ENCODE measurements at regions not wholly inside any gene's neighbourhood (a gene's known extent, or its start where the extent isn't known, plus 50 kb on each side); places are given as distances from the start of the nearest gene placed in this dataset.

DNA sequence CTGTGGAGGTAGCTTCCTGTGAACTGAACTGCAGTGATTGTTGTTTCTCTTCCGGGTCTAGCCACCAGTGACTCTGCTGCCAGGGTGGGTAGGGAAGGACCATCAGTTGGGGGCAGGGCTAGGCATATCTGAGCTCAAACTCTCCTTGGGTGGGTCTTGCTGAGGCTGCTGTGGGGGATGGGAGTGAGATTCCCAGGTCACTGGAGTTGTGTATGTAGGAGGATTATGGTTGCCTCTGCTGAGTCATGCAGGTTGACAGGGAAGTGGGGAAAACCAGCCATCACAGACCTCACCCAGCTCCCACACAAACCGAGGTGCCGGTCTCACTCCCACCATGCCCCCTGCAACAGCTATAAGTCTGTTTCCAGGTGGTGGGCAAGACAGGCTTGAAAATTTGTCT, 1937.8 kb downstream of the PCDH7 start:
- H3K4me1 ChIP-seq (ENCODE audit: low read depth): no peaks in the 10 kb centered on the region
- DNase-seq (ENCODE audit: low read depth in 1 of 2, low spot score in 1 of 2): no peak
- TF ChIP-seq CTCF (IDR thresholded peaks at IDR 0.05; ENCODE audit: low read depth, low read length): no peak
- H3K36me3 ChIP-seq: no peaks in the 10 kb centered on the region
- no peak overlapping the region for H3K27ac ChIP-seq
- H3K9me3 ChIP-seq (ENCODE audit: low read depth): no peaks in the 10 kb centered on the region
- H3K27me3 ChIP-seq: no peaks in the 10 kb centered on the region
- no peak overlapping the region for H3K4me3 ChIP-seq

GRCh38 chr4:32661229-32661628, 1941.1 kb downstream of the PCDH7 start:
- Histone ChIP-seq H3K9me3 (ENCODE audit: low read depth) (no peaks in the 10 kb centered on the region), H3K4me3 (no peak overlapping the region), H3K36me3 (no peaks in the 10 kb centered on the region), H3K27ac (no peak overlapping the region), H3K27me3 (no peaks in the 10 kb centered on the region), H3K4me1 (ENCODE audit: low read depth) (no peaks in the 10 kb centered on the region)
- DNase-seq (ENCODE audit: low read depth in 1 of 2, low spot score in 1 of 2): no peak
- TF ChIP-seq CTCF (IDR thresholded peaks at IDR 0.05; ENCODE audit: low read depth, low read length): no peak

GRCh38 chr4:32662803-32663202, 1942.6 kb downstream of the PCDH7 start:
- H3K4me3 ChIP-seq: no peak overlapping the region
- H3K4me1 ChIP-seq (ENCODE audit: low read depth): no peaks in the 10 kb centered on the region
- H3K27me3 ChIP-seq: no peaks in the 10 kb centered on the region
- no peaks in the 10 kb centered on the region for H3K9me3 ChIP-seq (ENCODE audit: low read depth)
- no peaks in the 10 kb centered on the region for H3K36me3 ChIP-seq
- no peak overlapping the region for H3K27ac ChIP-seq
- no peak for TF ChIP-seq CTCF (IDR thresholded peaks at IDR 0.05; ENCODE audit: low read depth, low read length)
- no peak for DNase-seq (ENCODE audit: low read depth in 1 of 2, low spot score in 1 of 2)

- Histone ChIP-seq H3K27me3 (no peaks in the 10 kb centered on the region), H3K4me3 (no peak overlapping the region), H3K9me3 (ENCODE audit: low read depth) (no peaks in the 10 kb centered on the region), H3K36me3 (no peaks in the 10 kb centered on the region), H3K27ac (no peak overlapping the region), H3K4me1 (ENCODE audit: low read depth) (no peaks in the 10 kb centered on the region)
- no peak for DNase-seq (ENCODE audit: low read depth in 1 of 2, low spot score in 1 of 2)
- no peak for TF ChIP-seq CTCF (IDR thresholded peaks at IDR 0.05; ENCODE audit: low read depth, low read length)
These were observed 1952.2 kb downstream of the PCDH7 start for GRCh38 chr4:32672359-32672758.

GRCh38 chr4:32680946-32681345, 1960.8 kb downstream of the PCDH7 start:
- Histone ChIP-seq H3K27me3 (no peaks in the 10 kb centered on the region), H3K27ac (no peak overlapping the region), H3K4me3 (no peak overlapping the region), H3K4me1 (ENCODE audit: low read depth) (no peaks in the 10 kb centered on the region), H3K9me3 (ENCODE audit: low read depth) (no peaks in the 10 kb centered on the region), H3K36me3 (no peaks in the 10 kb centered on the region)
- no peak for DNase-seq (ENCODE audit: low read depth in 1 of 2, low spot score in 1 of 2)
- TF ChIP-seq CTCF (IDR thresholded peaks at IDR 0.05; ENCODE audit: low read depth, low read length): no peak

- Histone ChIP-seq H3K27me3 (no peaks in the 10 kb centered on the region), H3K36me3 (no peaks in the 10 kb centered on the region), H3K4me1 (ENCODE audit: low read depth) (no peaks in the 10 kb centered on the region), H3K4me3 (no peak overlapping the region), H3K9me3 (ENCODE audit: low read depth) (no peaks in the 10 kb centered on the region), H3K27ac (no peak overlapping the region)
- no peak for DNase-seq (ENCODE audit: low read depth in 1 of 2, low spot score in 1 of 2)
- no peak for TF ChIP-seq CTCF (IDR thresholded peaks at IDR 0.05; ENCODE audit: low read depth, low read length)
These were observed 1964.0 kb downstream of the PCDH7 start for GRCh38 chr4:32684160-32684559.
